ENCODE measurements at regions not wholly inside any gene's neighbourhood (a gene's known extent, or its start where the extent isn't known, plus 50 kb on each side); places are given as distances from the start of the nearest gene placed in this dataset.

GRCh38 chr3:69435274-69436265 lies 49.7 kb upstream of the FRMD4B start:
- DNase-seq, result no peak

Data from stimulated activated CD4-positive, alpha-beta T cell treated with anti-CD3 and anti-CD28 coated beads, Interleukin-2, amount 100 ng/mL, for 48 hours (primary cell).